ENCODE measurements at regions not wholly inside any gene's neighbourhood (a gene's known extent, or its start where the extent isn't known, plus 50 kb on each side); places are given as distances from the start of the nearest gene placed in this dataset.
"Not testable (repeated sequence)": the region's sequence is repeated elsewhere in the genome, so short reads cannot be mapped to it uniquely, and the experiment has no call there.

- DNase-seq (ENCODE audit: insufficient read length), result no peak
- TF ChIP-seq POLR2AphosphoS5 (IDR thresholded peaks at IDR 0.05; ENCODE audit: low read depth, low read length) (no peak), POLR2A (IDR thresholded peaks at IDR 0.05; ENCODE audit: low read depth, low read length) (no peak), TAF1 (IDR thresholded peaks at IDR 0.05; ENCODE audit: borderline replicate concordance, low read depth, low read length) (no peak)
- FAIRE-seq, result no peak
Observed at GRCh38 chr2:37744010-37744409, 72.6 kb upstream of the CDC42EP3 start.

GRCh38 chr2:37744961-37745360 lies 73.5 kb upstream of the CDC42EP3 start:
- not testable (repeated sequence) for DNase-seq (ENCODE audit: insufficient read length); FAIRE-seq

DNA sequence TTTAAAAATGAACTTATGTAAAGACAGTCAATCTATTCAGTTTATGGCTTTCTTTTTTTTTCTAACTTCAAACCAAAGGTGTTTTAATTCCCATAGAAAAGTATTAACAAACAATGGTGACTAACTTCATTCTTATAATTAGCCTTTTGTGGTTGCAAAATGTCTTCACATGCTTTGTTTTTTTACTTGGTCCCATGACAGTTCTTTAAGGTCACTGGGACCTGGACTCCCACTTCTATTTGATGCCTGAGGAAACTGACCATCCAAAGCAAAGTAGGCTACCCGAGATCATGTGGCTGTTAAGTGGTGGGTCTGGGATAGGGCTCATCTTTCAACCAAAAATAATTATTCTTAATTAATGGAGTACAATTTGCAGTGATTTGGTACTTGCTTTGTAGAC lies 74.6 kb upstream of the CDC42EP3 start:
- FAIRE-seq; DNase-seq (ENCODE audit: insufficient read length): not testable (repeated sequence)

GRCh38 chr2:37746883-37747282 lies 75.4 kb upstream of the CDC42EP3 start:
- no peak for FAIRE-seq
- TF ChIP-seq TAF1 (IDR thresholded peaks at IDR 0.05; ENCODE audit: borderline replicate concordance, low read depth, low read length), result no peak
- no peak for TF ChIP-seq POLR2A (IDR thresholded peaks at IDR 0.05; ENCODE audit: low read depth, low read length)
- no peak for TF ChIP-seq POLR2AphosphoS5 (IDR thresholded peaks at IDR 0.05; ENCODE audit: low read depth, low read length)
- no peak for DNase-seq (ENCODE audit: insufficient read length)

- no peak for TF ChIP-seq POLR2A (IDR thresholded peaks at IDR 0.05; ENCODE audit: low read depth, low read length)
- no peak for TF ChIP-seq POLR2AphosphoS5 (IDR thresholded peaks at IDR 0.05; ENCODE audit: low read depth, low read length)
- TF ChIP-seq TAF1 (IDR thresholded peaks at IDR 0.05; ENCODE audit: borderline replicate concordance, low read depth, low read length), result no peak
- FAIRE-seq, result no peak
- DNase-seq (ENCODE audit: insufficient read length), result no peak
Observed at GRCh38 chr2:37748541-37748940, 77.1 kb upstream of the CDC42EP3 start.

GRCh38 chr2:37750286-37750685 lies 78.8 kb upstream of the CDC42EP3 start:
- not testable (repeated sequence) for DNase-seq (ENCODE audit: insufficient read length); FAIRE-seq

DNA sequence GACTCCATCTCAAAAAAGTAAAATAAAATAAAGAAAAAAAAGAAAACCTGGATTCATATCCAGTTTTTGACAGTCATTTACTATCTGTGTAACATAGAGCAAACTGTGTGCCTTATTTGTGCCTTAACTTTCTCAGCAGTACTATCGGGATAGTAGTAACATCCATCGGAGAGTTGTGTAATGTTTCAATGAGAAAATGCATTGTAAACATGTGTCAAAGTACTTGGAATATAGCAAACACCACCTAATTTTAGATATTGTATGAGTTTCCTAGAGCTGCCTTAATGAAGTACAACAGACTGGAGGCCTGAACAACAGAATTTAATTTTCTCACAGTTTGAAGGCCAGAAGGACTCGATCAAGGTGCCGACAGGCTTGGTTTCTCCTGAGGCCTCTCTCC lies 81.3 kb upstream of the CDC42EP3 start:
- TF ChIP-seq POLR2A (IDR thresholded peaks at IDR 0.05; ENCODE audit: low read depth, low read length), result no peak
- TF ChIP-seq POLR2AphosphoS5 (IDR thresholded peaks at IDR 0.05; ENCODE audit: low read depth, low read length), result no peak
- TF ChIP-seq TAF1 (IDR thresholded peaks at IDR 0.05; ENCODE audit: borderline replicate concordance, low read depth, low read length), result no peak
- DNase-seq (ENCODE audit: insufficient read length) (no peak), FAIRE-seq (no peak)

DNA sequence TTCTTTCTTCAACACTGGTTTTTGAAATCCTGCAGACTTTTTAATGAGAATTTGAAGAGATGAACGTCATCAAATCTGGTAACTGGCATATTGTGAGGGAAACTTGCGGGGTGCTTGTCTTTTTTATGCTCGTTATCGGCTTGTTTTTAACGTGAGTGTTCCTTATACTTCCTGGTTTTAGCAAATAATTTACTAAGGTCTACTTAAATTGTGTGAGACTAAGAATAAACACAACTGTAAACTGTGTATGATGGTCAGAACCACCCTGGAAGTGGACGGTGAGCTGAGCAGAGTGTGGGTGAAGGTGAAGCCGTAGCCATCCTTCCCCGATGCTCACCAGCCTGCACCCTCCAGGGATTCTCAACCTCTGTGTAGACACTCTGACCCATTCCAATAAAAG lies 82.3 kb upstream of the CDC42EP3 start:
- FAIRE-seq, result no peak
- DNase-seq (ENCODE audit: insufficient read length), result no peak
- TF ChIP-seq TAF1 (IDR thresholded peaks at IDR 0.05; ENCODE audit: borderline replicate concordance, low read depth, low read length) (no peak), POLR2A (IDR thresholded peaks at IDR 0.05; ENCODE audit: low read depth, low read length) (no peak), POLR2AphosphoS5 (IDR thresholded peaks at IDR 0.05; ENCODE audit: low read depth, low read length) (no peak)

- not testable (repeated sequence) for DNase-seq (ENCODE audit: insufficient read length); FAIRE-seq
Observed at GRCh38 chr2:37755961-37756559, 84.6 kb upstream of the CDC42EP3 start.

- DNase-seq (ENCODE audit: insufficient read length); FAIRE-seq: not testable (repeated sequence)
Observed at GRCh38 chr2:37757456-37757855, 86.0 kb upstream of the CDC42EP3 start.

DNA sequence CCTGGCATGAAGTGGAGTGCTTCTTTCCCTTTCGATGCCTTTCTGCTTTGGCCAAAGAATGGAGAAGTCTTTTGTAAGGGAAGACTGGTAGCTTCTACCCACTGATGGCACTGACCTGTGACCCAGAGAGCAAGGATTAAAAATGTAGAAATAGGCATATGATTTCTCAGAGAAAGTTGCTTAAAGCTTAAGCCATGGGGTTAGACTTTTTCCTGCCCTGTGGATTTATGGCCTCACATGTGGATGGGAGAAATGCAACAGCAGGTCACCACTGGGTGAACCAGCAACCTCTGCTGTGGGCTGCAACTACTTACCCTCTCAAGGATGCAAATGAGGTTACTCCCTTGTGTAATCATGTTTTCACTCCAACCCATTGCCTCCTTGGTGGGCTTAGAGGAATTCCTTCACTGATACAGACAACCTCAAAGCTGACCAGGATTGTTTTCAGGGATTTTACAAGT lies 86.7 kb upstream of the CDC42EP3 start:
- DNase-seq (ENCODE audit: insufficient read length), result not testable (repeated sequence)

GRCh38 chr2:37759989-37760388 lies 88.5 kb upstream of the CDC42EP3 start:
- DNase-seq (ENCODE audit: insufficient read length); FAIRE-seq: not testable (repeated sequence)

More for the DNA sequence above, 86.7 kb upstream of the CDC42EP3 start:
- not testable (repeated sequence) for FAIRE-seq

DNA sequence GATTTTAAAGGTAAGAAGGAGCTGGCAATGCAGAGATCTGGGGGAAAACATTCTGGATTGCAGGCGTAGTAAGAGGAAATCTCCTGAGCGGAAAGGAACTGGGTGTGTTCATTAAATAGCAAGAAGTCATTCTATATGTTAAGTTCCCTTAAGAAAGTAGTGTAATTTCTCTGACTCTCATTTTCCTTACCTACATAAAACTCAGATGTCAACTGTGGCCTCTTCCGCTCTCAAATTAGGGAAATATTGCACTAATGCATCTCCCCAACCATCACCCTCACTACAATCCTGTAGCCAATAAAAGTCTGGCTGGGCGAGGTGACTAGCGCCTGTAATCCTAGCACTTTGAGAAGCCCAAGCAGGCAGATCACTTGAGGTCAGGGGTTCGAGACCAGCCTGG lies 89.0 kb upstream of the CDC42EP3 start:
- TF ChIP-seq TAF1 (IDR thresholded peaks at IDR 0.05; ENCODE audit: borderline replicate concordance, low read depth, low read length), result no peak
- no peak for TF ChIP-seq POLR2A (IDR thresholded peaks at IDR 0.05; ENCODE audit: low read depth, low read length)
- TF ChIP-seq POLR2AphosphoS5 (IDR thresholded peaks at IDR 0.05; ENCODE audit: low read depth, low read length), result no peak
- no peak for FAIRE-seq

DNA sequence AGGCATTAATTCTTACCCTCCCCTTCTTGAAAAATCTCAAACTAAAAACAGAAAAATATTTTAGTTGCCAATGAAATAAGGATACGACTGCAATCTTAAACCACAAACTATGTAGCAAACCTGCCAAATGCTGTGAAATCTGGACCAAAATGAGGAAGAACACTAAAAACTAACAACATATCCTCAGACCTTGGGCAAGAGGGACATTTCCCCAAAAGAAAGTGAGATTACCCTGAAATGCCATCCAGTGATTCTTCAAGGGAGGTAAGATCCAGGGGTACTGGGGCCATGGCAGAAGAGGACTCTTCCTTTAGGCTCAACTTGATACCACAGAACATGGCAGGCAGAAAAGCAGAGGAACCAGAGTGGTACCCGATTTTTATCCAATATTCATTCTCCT lies 90.8 kb upstream of the CDC42EP3 start:
- not testable (repeated sequence) for FAIRE-seq; DNase-seq (ENCODE audit: insufficient read length)

More for the DNA sequence above, 89.0 kb upstream of the CDC42EP3 start:
- no peak for DNase-seq (ENCODE audit: insufficient read length)

Measured in GM12892 (cell line).